Peyer's patch (tissue), 4 donors: ENCODE measurements at regions not wholly inside any gene's neighbourhood (a gene's known extent, or its start where the extent isn't known, plus 50 kb on each side); places are given as distances from the start of the nearest gene placed in this dataset.
"Not testable (repeated sequence)": the region's sequence is repeated elsewhere in the genome, so short reads cannot be mapped to it uniquely, and the experiment has no call there.

Experiments used
- POLR2A ChIP-seq, 2 donors: fragments of 450-650 bp; IDR thresholded peaks; one replicate each; pipeline ENCODE4 v1.5.1; 2017; ENCODE audit warnings: antibody characterized with exemption in 2 of 2, mild to moderate bottlenecking in 2 of 2, moderate library complexity in 2 of 2
- TF ChIP-seq, protein P1 (sequence below), 6 experiments: fragments of 450-650 bp in 4 of 6; fragments of 200-600 bp in 2 of 6; sonication (generic) in 1 of 6; IDR thresholded peaks; one replicate each; pipeline ENCODE4 v1.5.1; 2017 to 2019; ENCODE audit warnings: antibody characterized with exemption in 6 of 6, mild to moderate bottlenecking in 3 of 6, moderate library complexity in 1 of 6

DNA sequence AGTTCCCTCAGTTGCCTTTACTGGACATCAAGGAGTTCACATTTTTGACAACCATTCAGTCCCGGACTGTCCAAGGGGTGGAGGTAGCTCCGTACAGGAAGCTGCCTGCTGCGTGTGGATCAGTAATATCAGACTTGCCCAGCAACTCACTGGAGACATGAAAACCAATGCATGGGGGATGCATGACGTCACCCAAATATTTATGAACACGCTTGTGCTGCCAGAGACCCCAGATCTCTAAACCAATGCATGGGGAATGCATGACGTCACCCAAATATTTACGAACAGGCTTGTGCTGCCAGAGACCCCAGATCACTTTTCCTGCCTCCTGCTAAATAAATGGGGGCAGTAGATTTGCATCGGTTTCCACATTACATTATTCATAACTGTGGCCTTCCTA, 2137.4 kb upstream of the DEFB115 start:
- TF ChIP-seq, protein P1, sequence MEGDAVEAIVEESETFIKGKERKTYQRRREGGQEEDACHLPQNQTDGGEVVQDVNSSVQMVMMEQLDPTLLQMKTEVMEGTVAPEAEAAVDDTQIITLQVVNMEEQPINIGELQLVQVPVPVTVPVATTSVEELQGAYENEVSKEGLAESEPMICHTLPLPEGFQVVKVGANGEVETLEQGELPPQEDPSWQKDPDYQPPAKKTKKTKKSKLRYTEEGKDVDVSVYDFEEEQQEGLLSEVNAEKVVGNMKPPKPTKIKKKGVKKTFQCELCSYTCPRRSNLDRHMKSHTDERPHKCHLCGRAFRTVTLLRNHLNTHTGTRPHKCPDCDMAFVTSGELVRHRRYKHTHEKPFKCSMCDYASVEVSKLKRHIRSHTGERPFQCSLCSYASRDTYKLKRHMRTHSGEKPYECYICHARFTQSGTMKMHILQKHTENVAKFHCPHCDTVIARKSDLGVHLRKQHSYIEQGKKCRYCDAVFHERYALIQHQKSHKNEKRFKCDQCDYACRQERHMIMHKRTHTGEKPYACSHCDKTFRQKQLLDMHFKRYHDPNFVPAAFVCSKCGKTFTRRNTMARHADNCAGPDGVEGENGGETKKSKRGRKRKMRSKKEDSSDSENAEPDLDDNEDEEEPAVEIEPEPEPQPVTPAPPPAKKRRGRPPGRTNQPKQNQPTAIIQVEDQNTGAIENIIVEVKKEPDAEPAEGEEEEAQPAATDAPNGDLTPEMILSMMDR (IDR thresholded peaks at IDR 0.05): not testable (repeated sequence)
- TF ChIP-seq POLR2A (IDR thresholded peaks at IDR 0.05): not testable (repeated sequence)
